ENCODE measurements at regions not wholly inside any gene's neighbourhood (a gene's known extent, or its start where the extent isn't known, plus 50 kb on each side); places are given as distances from the start of the nearest gene placed in this dataset.

GRCh38 chr11:92727769-92728168, 241.7 kb upstream of the MTNR1B start:
- no peak for DNase-seq

DNA sequence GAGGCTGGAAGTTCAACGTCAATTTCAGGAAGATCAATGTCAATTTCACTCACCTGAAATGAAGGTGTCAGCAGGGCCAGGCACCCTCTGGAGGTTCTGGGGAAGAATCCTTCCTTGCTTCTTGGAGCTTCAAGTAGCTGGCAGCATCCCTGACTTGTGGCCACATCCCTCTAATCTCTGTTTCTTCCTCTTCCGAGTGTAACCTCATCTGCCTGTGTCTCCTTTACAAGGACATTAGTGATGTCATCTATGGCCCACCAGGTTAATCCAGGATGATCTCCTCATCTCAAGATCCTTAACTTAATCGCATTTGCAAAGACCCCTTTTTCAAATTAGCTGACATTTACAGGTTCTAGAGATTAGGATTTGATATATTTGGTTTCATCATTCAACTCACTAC, 240.8 kb upstream of the MTNR1B start:
- no peak for DNase-seq

DNA sequence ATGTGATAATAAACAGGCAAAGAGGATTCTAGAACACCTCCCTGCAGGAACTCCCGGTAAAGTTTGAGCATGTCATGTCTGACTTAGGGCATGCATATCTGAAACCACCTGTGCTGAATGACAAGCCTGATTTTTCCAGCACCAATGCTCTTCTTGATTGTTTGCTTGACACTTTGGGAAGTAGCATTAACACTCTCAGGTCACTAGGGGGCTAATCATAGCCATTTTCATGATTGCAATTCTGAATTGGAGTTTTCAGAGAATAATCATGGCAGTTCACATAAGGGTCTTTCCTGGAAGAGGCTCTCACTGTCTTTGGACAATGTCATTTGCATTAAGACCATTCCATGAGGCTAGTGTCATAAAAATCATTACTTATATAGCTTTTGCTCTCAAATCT, 234.4 kb upstream of the MTNR1B start:
- no peak for DNase-seq

GRCh38 chr11:92738276-92738675, 231.2 kb upstream of the MTNR1B start:
- no peak for DNase-seq

- DNase-seq, result no peak
Observed at GRCh38 chr11:92739041-92739440, 230.4 kb upstream of the MTNR1B start.

DNA sequence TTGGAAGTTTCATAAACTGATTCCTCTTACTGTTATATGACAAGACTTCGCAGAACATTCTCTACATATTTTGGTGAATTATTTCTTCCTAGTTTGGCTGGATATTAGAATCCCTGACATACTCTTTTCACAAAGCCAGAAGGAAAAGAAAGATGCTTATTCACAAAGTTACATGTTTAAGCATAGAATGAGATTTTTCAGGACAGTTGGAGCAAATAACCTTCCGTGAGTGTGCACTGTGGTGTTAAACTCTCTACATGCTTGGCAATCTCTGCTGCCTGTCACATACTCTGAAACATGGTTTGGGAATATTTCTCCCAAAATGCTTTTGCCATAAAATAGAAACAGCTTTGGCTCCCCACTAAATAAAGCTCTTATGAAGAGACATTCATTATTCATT, 230.0 kb upstream of the MTNR1B start:
- no peak for DNase-seq

- DNase-seq, result no peak
Observed at GRCh38 chr11:92740276-92740675, 229.2 kb upstream of the MTNR1B start.

- no peak for DNase-seq
Observed at GRCh38 chr11:92744929-92745585, 224.4 kb upstream of the MTNR1B start.

DNA sequence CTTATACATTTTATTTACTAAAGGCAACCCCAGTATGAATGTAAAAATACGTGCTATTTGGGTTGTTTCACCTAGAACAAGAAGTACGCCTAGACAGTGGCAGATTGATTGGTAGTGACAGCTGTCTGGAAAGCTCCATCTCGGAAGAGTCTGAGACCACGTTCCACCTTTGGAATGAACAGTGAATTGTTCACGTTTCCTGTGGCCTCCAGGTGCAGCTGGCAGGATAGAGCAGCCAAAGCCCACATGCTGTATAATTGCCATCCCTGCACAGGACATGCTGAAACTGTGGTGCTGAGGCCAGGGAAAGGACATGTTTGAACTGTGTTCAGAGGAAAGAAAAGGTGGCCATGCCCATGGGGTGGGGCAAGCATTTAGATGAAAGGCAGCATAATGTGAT, 218.7 kb upstream of the MTNR1B start:
- no peak for DNase-seq

DNA sequence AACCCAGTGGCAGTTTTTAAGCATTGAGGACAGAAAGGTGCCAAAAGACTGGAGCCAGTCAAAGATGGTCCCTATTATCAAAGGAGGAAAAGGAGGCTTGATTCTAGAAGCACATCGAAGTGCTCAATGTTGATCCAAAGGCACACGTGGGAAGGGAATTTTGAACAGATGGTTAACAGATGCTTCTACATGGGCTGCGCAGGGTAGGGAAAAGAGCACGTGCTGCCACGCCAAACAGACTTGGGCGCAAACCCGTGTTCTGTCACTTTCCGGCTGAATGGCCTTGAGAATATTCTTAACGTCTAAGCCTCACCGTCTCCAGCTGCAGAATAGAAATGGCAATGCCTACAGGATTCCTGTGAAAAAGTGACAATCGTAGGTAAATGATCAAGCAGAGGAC, 217.9 kb upstream of the MTNR1B start:
- no peak for DNase-seq

DNA sequence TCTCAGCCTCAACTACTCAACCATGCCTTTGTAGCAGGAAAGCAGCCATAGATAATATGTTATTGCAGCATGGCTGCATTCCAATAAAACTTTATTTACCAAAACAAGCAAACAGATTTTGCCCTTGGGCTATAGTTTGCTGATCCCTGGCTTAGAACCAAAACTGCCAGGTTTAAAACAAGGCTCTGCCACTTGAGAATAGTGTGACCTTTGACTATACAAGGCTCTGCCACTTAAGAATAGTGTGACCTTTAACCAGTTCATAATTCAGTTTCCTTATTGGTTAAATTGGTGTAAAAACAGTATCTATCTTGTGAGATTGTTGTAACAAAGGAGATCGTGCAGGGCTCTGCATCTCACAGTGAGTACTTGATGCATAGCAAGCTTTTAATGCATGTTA, 217.3 kb upstream of the MTNR1B start:
- no peak for DNase-seq

DNA sequence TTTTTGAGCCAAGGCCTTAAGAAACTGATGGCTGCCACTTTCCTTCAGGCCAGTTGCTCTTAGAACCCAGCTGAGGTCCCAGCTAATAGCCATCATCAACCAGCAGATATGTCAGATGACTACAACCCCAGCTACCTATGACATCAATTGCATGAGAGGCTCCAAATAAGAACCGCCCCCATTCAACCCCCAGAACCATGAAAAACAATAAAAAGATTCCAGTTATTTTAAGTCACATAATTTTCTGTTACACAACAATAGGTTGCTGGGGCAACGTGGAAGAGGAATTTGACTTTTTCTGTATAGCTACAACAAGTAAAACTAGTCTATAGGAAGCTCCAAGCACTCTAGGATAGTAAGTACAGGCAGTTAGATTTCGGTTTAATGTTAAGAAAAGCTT, 216.3 kb upstream of the MTNR1B start:
- no peak for DNase-seq

DNA sequence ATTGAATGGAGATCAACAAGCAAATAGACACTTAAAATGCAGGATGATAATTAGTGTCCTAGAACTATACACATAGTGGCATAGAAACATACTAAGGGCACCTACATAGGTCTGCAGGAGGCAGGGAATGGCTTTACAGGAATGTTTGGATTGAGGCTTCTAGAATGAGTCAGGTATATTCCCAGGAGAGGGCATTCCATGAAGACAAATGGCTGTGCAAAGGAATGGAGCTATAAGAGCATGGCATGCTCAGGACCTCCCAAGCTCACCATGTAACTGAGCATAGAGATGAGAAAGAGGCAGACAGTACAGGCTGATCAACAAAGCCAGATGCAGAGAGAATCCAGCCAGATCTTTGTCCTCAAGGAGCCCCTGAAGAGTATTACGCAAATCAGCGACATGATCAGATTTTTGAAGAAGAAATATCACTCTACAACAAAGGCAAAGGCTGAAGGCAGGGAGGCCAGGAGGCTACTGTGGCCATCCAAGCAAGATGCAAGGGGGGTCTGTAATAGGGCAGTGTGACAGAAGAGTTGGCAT, 211.1 kb upstream of the MTNR1B start:
- no peak for DNase-seq

DNA sequence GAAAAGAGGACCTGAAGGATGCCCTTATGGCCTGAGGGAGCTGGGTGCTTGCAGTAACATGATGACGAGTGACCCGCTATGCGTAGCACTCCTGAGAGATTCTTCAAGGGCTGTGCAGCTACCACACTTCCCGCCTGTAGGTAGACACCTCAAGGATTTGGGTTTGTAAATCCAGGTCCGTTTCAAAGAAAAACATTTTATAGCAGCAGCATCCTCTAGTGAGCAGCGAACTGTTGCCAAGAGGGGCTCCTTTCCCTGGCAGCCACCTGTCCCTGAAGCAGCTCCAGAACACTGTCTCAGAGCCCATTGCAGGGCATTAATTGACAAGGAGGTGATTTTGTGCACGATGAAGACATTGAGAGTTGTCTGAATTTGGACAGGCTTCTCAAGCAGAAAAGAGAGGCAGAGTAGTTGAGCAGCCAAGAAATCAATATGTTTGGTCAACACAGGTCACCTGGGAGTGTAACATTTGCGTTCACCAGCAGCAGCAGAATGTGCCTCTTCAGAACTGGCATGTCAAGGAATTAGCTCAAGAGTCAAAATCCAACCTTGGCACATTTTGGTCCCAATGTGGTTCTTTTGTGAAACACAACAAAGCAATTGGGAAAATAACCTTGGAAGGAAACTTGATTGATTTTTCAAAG, 209.8 kb upstream of the MTNR1B start:
- DNase-seq, result no peak

GRCh38 chr11:92762121-92762540, 207.3 kb upstream of the MTNR1B start:
- DNase-seq, result no peak

GRCh38 chr11:92763336-92763735, 206.1 kb upstream of the MTNR1B start:
- no peak for DNase-seq

GRCh38 chr11:92764128-92764527, 205.3 kb upstream of the MTNR1B start:
- no peak for DNase-seq

DNA sequence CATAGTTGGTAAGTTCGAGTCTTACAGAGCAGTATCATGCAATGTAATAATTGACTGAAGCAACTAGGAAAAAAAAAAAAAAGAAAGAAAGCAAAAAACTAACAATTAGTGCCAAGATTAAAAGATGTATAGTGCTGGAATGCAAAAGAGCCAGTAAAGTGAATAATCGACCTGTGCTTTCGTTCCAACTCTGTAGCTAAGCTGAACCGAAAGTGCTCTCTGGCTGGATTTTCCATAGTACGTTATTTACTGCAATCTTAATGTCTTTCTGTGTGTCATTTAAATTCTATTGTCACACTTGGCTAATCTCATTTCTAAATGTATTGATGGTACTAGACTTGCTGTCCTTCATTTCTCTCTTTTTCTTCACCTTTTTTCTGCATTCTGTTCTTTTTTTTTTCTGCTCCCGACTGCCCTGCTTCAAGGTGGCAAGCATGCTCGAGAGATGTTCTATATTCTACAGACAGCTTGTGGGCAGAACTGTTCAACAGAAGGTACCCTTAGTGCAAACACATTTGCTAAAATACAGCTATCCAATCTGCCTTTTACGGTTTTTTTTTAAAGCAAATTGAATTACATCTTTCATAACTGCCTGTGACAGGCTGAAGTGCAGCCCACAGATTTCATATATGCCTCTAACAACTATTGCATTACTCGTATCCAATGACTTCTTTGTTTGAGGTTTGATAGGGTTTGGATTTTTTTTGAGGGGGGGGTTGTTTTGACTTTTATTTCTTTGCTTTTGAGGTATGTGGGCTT, 204.2 kb upstream of the MTNR1B start:
- no peak for DNase-seq

- no peak for DNase-seq
Observed at GRCh38 chr11:92765965-92766371, 203.5 kb upstream of the MTNR1B start.

DNA sequence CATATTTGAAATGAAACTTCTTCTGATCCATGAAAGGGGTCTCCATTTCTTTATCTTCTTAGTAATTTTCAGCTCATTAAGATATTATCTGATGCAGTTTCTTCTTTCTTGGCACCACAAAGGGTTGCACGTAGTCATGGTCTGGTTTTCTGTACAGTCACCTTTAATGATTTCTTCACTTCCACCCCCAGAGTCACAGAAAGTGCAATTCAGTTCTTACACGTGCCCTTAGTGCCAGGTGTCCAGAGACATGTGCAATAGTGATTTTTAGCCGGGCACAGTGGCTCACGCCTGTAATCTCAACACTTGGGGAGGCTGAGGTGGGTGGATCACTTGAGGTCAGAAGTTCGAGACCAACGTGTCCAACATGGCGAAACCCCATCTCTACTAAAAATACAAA, 202.8 kb upstream of the MTNR1B start:
- no peak for DNase-seq

- DNase-seq, result no peak
Observed at GRCh38 chr11:92767416-92767815, 202.0 kb upstream of the MTNR1B start.

GRCh38 chr11:92768121-92768840, 201.2 kb upstream of the MTNR1B start:
- no peak for DNase-seq

GRCh38 chr11:92769112-92769511, 200.3 kb upstream of the MTNR1B start:
- no peak for DNase-seq

Measured in stimulated activated CD4-positive, alpha-beta T cell treated with anti-CD3 and anti-CD28 coated beads, Interleukin-2, amount 100 ng/mL, for 48 hours (primary cell).